ENCODE measurements at regions not wholly inside any gene's neighbourhood (a gene's known extent, or its start where the extent isn't known, plus 50 kb on each side); places are given as distances from the start of the nearest gene placed in this dataset.

DNA sequence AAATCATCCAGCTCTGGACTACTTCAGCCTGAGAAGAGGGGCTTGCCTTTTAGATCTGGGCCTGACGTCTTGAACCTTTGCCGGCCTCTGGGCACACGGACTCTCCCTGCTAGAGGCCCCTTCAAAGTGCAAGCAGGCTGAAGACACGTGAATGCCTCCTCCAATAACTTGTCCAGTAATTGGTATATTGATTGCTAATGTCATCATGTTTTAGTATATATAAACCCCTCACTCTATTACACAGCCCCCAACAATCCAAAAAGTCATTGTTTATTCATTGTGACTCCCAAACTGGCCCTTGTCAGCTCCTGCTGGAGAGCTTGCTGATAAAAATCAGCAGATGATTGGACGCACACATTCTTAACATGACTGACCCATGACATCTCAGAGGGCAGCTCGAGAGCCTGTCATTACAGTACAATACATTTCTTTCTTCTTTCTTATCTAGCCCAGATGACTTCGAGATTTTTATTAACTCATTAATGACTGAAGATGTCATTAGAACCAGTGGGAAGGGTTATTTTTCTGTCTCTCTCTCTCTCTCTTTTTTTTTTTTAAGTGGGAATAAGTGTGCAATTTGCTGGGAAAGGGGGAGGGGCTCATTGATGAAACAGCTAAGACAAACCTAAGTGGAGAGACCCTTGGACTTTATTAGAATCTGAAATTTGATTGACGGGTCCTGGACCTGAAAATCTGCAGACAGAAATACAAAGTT, 65.5 kb upstream of the NR2F2 start:
- in situ Hi-C loops (cut with HindIII; ENCODE audit: low pct_ligation_motif_present, low pct_unique_long_range_greater_than_20kb, low sequenced_read_pairs): no loop called here
- peak; percentile 71 for DNase-seq

DNA sequence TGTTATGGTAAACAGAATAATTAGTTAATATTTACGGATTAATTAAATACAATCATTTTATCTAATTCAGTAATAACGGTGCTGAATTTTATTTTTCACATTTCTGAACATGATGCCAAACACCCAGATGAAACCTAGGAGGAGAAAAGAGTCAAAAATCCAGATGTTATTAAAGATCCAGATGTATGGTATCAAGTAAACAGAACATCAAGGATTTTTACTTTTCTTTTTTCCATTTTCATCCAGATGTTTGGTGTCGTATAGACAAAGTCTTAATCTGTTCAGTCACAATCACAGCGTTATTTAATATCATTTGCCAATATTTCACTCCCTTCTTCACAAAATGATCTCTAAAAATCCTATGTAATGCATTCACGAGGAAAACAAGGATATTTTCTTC, 64.0 kb upstream of the NR2F2 start:
- DNase-seq: no peak
- in situ Hi-C loops (cut with HindIII; ENCODE audit: low pct_ligation_motif_present, low pct_unique_long_range_greater_than_20kb, low sequenced_read_pairs): no loop called here

DNA sequence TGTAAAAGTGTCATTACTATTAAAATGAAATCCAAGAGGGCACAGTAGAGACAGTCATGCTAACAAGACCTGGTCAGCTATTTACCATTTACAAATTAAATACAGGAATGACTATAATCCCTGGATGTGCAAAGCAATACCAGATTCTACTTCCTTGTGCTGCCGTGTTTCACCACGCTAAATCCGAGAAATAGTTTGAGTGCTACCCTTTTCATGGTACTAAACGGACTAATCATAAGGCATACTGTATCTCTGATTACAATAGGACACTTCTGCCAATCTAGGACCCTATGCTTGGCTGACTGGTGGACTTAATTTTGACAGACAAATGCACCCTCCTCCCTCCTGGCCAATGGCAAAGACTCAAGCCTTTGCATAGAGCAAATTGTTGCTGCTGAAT, 63.0 kb upstream of the NR2F2 start:
- in situ Hi-C loops (cut with HindIII; ENCODE audit: low pct_ligation_motif_present, low pct_unique_long_range_greater_than_20kb, low sequenced_read_pairs): no loop called here
- DNase-seq: no peak

DNA sequence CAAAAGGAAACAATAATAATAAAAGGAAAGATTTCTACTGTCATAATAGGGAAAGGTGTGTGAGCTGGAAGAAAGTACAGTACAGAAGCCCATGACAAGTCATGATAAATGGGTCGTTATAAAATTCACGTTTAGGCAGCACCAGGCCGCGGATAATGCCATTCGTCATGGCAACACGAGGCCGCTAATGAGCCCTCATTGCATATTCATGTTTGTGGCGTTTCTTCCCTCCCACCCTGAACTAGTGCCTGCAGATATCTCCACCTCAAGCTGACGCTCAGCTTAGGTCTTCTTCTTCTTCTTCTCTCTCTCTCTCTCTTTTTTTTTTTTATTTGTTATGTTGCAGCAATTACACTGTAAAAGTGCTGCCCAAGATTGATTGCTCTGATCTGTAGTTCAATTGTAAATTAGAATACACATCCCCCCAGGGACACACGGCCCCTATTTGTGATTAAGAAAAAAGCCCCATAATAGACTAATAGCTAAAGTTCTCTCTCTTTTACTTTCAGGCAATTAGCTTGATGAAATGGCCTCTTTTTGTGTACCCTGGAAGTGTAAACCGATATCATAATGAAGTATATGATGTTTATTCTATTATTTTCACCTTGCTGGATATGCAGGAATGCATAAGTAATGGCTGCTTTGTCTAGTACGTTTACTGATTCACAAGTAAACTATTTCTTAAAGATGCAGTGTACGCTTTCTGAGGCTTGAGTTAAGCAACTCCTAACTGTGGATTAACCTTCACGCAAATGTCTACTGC, 61.9 kb upstream of the NR2F2 start:
- peak; percentile 63 for DNase-seq
- in situ Hi-C loops (cut with HindIII; ENCODE audit: low pct_ligation_motif_present, low pct_unique_long_range_greater_than_20kb, low sequenced_read_pairs): no loop called here

DNA sequence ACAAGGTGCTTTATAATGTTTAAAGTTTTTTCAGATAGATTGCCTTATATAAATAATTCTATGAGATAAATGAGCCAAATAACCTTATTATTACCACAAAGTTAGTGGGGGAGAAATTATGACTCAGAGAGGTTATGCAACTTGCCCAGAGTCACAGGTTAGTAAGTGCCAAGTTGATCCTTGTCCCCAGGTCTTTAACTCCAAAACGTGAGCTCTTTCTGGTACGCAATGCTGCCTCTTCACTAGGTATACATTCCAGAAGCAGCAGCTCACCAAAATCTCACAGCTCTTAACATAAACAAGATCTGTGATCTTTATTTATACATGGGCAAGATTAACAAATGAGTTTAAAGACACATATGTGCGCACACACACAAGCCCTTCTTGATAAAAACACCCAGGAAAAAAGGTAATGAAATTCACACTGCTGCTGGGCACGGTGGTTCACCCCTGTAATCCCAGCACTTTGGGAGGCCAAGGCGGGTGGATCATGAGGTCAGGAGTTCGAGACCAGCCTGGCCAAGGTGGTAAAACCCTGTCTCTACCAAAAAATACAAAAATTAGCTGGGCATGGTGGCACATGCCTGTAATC, 59.8 kb upstream of the NR2F2 start:
- DNase-seq: no peak

DNA sequence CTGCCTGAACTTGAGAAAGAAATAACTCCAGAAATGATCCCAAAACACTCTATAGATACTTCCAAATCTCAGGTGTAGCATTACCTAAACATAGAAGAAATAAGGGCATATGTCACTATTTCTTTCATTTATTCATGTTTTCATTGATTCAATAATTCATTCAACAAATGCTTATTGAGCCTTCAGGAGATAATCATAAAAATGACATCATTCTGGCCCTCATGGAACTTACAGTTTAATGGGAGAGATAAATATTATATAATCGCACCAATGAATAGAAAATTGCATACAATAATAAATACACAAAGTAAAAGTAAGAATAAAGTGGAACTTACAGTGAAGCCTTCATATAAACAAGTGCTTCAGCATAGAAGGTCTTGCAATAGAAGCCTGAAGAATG, 58.1 kb upstream of the NR2F2 start:
- in situ Hi-C loops (cut with HindIII; ENCODE audit: low pct_ligation_motif_present, low pct_unique_long_range_greater_than_20kb, low sequenced_read_pairs): no loop called here
- DNase-seq: no peak

More for the DNA sequence above, 59.8 kb upstream of the NR2F2 start:
- in situ Hi-C loops (cut with HindIII; ENCODE audit: low pct_ligation_motif_present, low pct_unique_long_range_greater_than_20kb, low sequenced_read_pairs): no loop called here

DNA sequence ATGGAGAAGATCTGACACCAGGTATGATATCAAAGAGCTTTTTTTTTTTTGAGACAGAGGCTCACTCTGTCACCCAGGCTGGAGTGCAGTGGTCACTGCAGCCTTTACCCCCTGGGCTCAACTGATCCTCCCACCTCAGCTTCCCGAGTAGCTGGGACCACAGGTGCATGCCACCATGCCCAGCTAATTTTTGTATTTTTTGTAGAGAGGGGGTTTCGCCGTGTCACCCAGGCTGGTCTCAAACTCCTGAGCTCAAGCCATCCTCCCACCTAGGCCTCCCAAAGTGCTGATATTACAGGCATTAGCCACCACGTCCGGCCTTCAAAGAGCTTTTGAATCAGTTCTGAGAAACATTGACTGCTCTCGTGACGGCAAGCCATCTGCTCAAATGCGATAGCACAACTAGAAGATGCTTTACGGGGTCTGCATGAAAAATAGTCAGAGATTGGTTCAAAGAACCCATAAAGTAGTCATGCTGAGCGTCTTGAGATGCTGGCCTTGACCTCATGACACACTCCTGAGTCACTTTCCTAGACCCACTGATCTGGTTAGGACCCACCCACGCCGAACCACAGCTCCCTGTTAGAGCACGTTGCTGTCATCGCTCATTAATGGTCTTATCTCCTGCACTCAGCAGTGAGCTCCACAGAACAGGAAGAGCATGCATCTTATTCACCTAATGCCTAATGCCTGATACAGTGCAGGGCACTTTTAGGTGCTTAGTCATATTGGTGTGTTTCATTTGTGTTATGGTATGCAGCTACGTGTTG, 57.0 kb upstream of the NR2F2 start:
- in situ Hi-C loops (cut with HindIII; ENCODE audit: low pct_ligation_motif_present, low pct_unique_long_range_greater_than_20kb, low sequenced_read_pairs): no loop called here
- DNase-seq: peak; percentile 95

DNA sequence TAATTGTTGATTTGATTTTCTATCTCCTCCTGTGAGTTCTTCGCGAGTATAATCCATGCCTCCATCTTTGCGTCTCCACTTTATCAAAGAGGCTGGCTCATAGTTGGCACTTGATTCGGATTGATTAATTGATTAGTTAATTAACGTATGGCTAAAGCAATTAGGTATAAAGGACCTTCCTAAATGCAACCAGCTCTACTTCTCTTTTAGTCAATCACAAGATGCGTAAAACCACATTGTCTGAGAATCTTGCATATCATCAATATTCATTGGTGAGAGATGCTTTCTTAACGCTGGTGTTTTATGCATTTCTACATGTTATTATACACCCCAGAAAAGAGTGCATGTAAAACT, 56.4 kb upstream of the NR2F2 start:
- no peak for DNase-seq
- in situ Hi-C loops (cut with HindIII; ENCODE audit: low pct_ligation_motif_present, low pct_unique_long_range_greater_than_20kb, low sequenced_read_pairs): no loop called here

DNA sequence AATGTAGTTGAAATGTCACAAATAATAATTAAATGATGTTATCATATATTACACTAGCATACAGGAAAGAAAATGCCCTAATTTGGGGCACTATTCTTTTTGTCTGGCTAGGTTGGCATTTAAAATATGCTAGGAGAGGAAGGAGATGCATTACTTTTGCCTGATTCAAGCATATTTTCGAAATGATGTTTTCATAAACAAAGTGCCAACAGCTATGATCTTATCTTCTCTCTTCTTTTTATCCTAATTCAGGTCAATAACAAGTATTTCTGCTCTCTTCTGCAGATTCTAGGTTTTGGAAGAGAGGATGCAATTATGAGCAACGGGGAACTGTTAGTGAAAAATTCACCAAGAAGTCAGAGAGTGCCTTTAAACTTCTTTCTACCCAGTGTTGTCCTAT, 55.8 kb upstream of the NR2F2 start:
- DNase-seq: peak; percentile 62
- in situ Hi-C loops (cut with HindIII; ENCODE audit: low pct_ligation_motif_present, low pct_unique_long_range_greater_than_20kb, low sequenced_read_pairs): no loop called here

DNA sequence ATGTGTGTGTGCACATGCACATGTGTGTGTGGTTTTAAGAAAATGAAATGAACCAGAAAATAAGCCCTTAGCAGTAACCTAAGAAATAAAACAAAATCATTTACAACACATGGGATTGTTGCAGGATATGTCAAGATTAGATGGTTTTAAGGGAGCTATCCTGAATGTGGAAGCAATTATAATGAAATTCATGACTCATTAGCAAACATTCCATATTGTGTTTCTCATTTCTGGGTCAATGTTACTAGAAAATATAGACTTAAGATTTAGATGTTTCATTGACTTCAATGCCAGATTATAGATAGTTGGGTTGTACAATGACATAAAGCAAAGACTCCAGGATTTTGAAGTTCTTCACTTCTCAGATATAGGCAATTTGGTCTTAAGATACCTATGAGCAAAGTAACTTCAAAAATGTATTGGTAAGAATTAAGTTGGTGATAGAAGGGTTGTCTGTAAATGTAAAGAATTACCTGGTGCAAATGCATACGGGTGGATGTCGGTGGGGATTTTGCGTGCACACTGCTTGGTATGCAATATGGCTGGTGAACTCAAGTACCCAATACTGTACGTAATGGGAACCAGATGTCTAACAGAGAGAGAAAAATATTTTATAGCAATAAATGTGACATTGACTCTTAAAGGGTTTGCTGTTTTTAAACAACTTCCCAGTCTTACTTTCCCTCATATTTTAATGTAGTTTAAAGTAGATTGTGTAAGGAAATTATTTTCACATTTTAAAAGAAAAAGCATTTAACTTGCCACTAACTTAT, 53.9 kb upstream of the NR2F2 start:
- in situ Hi-C loops (cut with HindIII; ENCODE audit: low pct_ligation_motif_present, low pct_unique_long_range_greater_than_20kb, low sequenced_read_pairs): no loop called here

More for the DNA sequence above, 53.9 kb upstream of the NR2F2 start:
- DNase-seq: no peak

Data from ACHN (cell line).